ENCODE measurements at regions not wholly inside any gene's neighbourhood (a gene's known extent, or its start where the extent isn't known, plus 50 kb on each side); places are given as distances from the start of the nearest gene placed in this dataset.

GRCh38 chr11:82539669-82540068, 194.0 kb downstream of the FAM181B start:
- Histone ChIP-seq H3K27ac (ENCODE audit: control insufficient read depth, insufficient read depth) (no peak overlapping the region), H3K9ac (ENCODE audit: control insufficient read depth, insufficient read depth, low read length) (no peak overlapping the region), H4K20me1 (ENCODE audit: control insufficient read depth, insufficient read depth) (no peaks in the 10 kb centered on the region), H3K27me3 (replicated peaks in 1 of 2; ENCODE audit: control insufficient read depth in 2 of 2, insufficient read depth in 2 of 2, low read length in 1 of 2) (no peaks in the 10 kb centered on the region), H3K36me3 (ENCODE audit: control insufficient read depth in 2 of 2, insufficient read depth in 2 of 2, low read length in 1 of 2) (no peaks in the 10 kb centered on the region), H3K79me2 (ENCODE audit: control insufficient read depth, insufficient read depth, low read length) (no peaks in the 10 kb centered on the region), H3K9me3 (replicated peaks; ENCODE audit: control insufficient read depth, insufficient read depth, low read length) (no peaks in the 10 kb centered on the region), H3K4me1 (ENCODE audit: control insufficient read depth, insufficient read depth, low read length) (no peaks in the 10 kb centered on the region), H2AFZ (ENCODE audit: control insufficient read depth, low read depth, low read length) (no peak overlapping the region), H3K4me3 (no peak overlapping the region), H3K4me2 (ENCODE audit: control insufficient read depth, insufficient read depth) (no peak overlapping the region)
- ChIA-PET POLR2A (no interaction called here), RAD21 (ENCODE audit: unreplicated experiment) (no interaction called here), CTCF (interaction anchor here (0.6 kb wide), 1 partner anchor 753 kb away, joined by 4 read pairs; no protein-coding TSS in a partner anchor), SMC1A (ENCODE audit: uncharacterized antibody, unreplicated experiment) (no interaction called here)
- peak; percentile 68 for ATAC-seq
- no peak for TF ChIP-seq BRCA1 (IDR thresholded peaks at IDR 0.05; ENCODE audit: low read depth, low read length)
- TF ChIP-seq TCF12 (IDR thresholded peaks at IDR 0.05; ENCODE audit: low read depth, low read length) = no peak
- no peak for TF ChIP-seq CBFB (IDR thresholded peaks at IDR 0.05; ENCODE audit: low read depth)
- no peak for TF ChIP-seq BCL11A (IDR thresholded peaks at IDR 0.05; ENCODE audit: low read depth, low read length)
- TF ChIP-seq SMARCA5 (IDR thresholded peaks at IDR 0.05) = no peak
- TF ChIP-seq SREBF2 (IDR thresholded peaks at IDR 0.05; ENCODE audit: low read length) = no peak
- no peak for TF ChIP-seq FOXK2 (IDR thresholded peaks at IDR 0.05)
- no peak for TF ChIP-seq RUNX3 (IDR thresholded peaks at IDR 0.05; ENCODE audit: low read length)
- no peak for TF ChIP-seq NFXL1 (IDR thresholded peaks at IDR 0.05; ENCODE audit: borderline replicate concordance)
- TF ChIP-seq TARDBP (IDR thresholded peaks at IDR 0.05; ENCODE audit: borderline replicate concordance) = no peak
- TF ChIP-seq JUND (IDR thresholded peaks at IDR 0.05; ENCODE audit: low read depth, low read length) = no peak
- in situ Hi-C loops (cut with MboI) = no loop called here
- BruUV-seq (replicated peaks) = no TSS peak
- no peak for FAIRE-seq
- intact Hi-C loops (cut with micrococcal nuclease; ENCODE audit: unreplicated experiment) = no loop called here
- no peak for DNase-seq (ENCODE audit: low read depth, low spot score)

- ChIA-PET RAD21 (ENCODE audit: unreplicated experiment) (no interaction called here), SMC1A (ENCODE audit: uncharacterized antibody, unreplicated experiment) (no interaction called here), CTCF (no interaction called here), POLR2A (no interaction called here)
- Histone ChIP-seq H2AFZ (ENCODE audit: control insufficient read depth, low read depth, low read length) (no peak overlapping the region), H3K27me3 (replicated peaks in 1 of 2; ENCODE audit: control insufficient read depth in 2 of 2, insufficient read depth in 2 of 2, low read length in 1 of 2) (no peaks in the 10 kb centered on the region), H4K20me1 (ENCODE audit: control insufficient read depth, insufficient read depth) (no peaks in the 10 kb centered on the region), H3K4me3 (no peak overlapping the region), H3K4me2 (ENCODE audit: control insufficient read depth, insufficient read depth) (no peak overlapping the region), H3K27ac (ENCODE audit: control insufficient read depth, insufficient read depth) (no peak overlapping the region), H3K9ac (ENCODE audit: control insufficient read depth, insufficient read depth, low read length) (no peak overlapping the region), H3K4me1 (ENCODE audit: control insufficient read depth, insufficient read depth, low read length) (no peaks in the 10 kb centered on the region), H3K9me3 (replicated peaks; ENCODE audit: control insufficient read depth, insufficient read depth, low read length) (no peaks in the 10 kb centered on the region), H3K79me2 (ENCODE audit: control insufficient read depth, insufficient read depth, low read length) (no peaks in the 10 kb centered on the region), H3K36me3 (ENCODE audit: control insufficient read depth in 2 of 2, insufficient read depth in 2 of 2, low read length in 1 of 2) (no peaks in the 10 kb centered on the region)
- WGBS (ENCODE audit: insufficient coverage, insufficient replicate concordance, low lambda C conversion rate, missing lambda C conversion rate) = 14% methylated on average over 3 of the region's 3 CpGs
- no peak for TF ChIP-seq MXI1 (IDR thresholded peaks at IDR 0.05; ENCODE audit: low read depth, low read length)
- no peak for TF ChIP-seq HDGF (IDR thresholded peaks at IDR 0.05)
- no peak for TF ChIP-seq KAT2A (conservative IDR thresholded peaks at IDR 0.05; ENCODE audit: control insufficient read depth, low read depth, low read length)
- no peak for TF ChIP-seq GATAD2B (conservative IDR thresholded peaks at IDR 0.05; ENCODE audit: low read depth)
- no peak for TF ChIP-seq DPF2 (IDR thresholded peaks at IDR 0.05)
- TF ChIP-seq MAX (IDR thresholded peaks at IDR 0.05; ENCODE audit: low read depth, low read length) = no peak
- no peak for TF ChIP-seq NFXL1 (IDR thresholded peaks at IDR 0.05; ENCODE audit: borderline replicate concordance)
- no peak for TF ChIP-seq PKNOX1 (IDR thresholded peaks at IDR 0.05)
- TF ChIP-seq NBN (IDR thresholded peaks at IDR 0.05) = no peak
- FAIRE-seq (no peak), DNase-seq (ENCODE audit: low read depth, low spot score) (no peak), ATAC-seq (no peak)
- BruUV-seq (replicated peaks) = no TSS peak
- in situ Hi-C loops (cut with MboI) (no loop called here), intact Hi-C loops (cut with micrococcal nuclease; ENCODE audit: unreplicated experiment) (no loop called here)
These were observed 197.0 kb downstream of the FAM181B start for GRCh38 chr11:82536706-82537105.
